ENCODE measurements at regions not wholly inside any gene's neighbourhood (a gene's known extent, or its start where the extent isn't known, plus 50 kb on each side); places are given as distances from the start of the nearest gene placed in this dataset.
"Not testable (repeated sequence)": the region's sequence is repeated elsewhere in the genome, so short reads cannot be mapped to it uniquely, and the experiment has no call there.

GRCh38 chr14:19052977-19053376 lies 85.7 kb downstream of the POTEM start:
- H3K4me1 ChIP-seq; H3K27ac ChIP-seq; DNase-seq; H3K4me3 ChIP-seq; H3K9me3 ChIP-seq; H3K27me3 ChIP-seq; intact Hi-C loops (cut with DNase I); H3K36me3 ChIP-seq: not testable (repeated sequence)
- no CpG with 5 or more reads among the region's 15 CpGs for WGBS, 2 donors

GRCh38 chr14:19053426-19054050 lies 86.3 kb downstream of the POTEM start:
- H3K27ac ChIP-seq; H3K36me3 ChIP-seq; H3K9me3 ChIP-seq; H3K4me1 ChIP-seq; H3K27me3 ChIP-seq; intact Hi-C loops (cut with DNase I); H3K4me3 ChIP-seq; DNase-seq: not testable (repeated sequence)
- WGBS, 2 donors, result no CpG with 5 or more reads among the region's 27 CpGs

GRCh38 chr14:19054108-19054721 lies 87.0 kb downstream of the POTEM start:
- DNase-seq; H3K36me3 ChIP-seq; H3K27me3 ChIP-seq; H3K4me3 ChIP-seq; H3K27ac ChIP-seq; H3K9me3 ChIP-seq; intact Hi-C loops (cut with DNase I); H3K4me1 ChIP-seq: not testable (repeated sequence)
- 80 to 90% methylated on average over 15 to 16 of the region's 27 CpGs for WGBS, 2 donors

- DNase-seq; intact Hi-C loops (cut with DNase I); H3K36me3 ChIP-seq; H3K4me3 ChIP-seq; H3K27ac ChIP-seq; H3K9me3 ChIP-seq; H3K4me1 ChIP-seq; H3K27me3 ChIP-seq: not testable (repeated sequence)
- WGBS, 2 donors, result no CpG with 5 or more reads among the region's 20 CpGs
These were observed 87.7 kb downstream of the POTEM start for GRCh38 chr14:19054934-19055333.

- peak; percentile 14 for DNase-seq
- WGBS, 2 donors, result 26 to 33% methylated on average over 2 of the region's 2 CpGs
- intact Hi-C loops (cut with DNase I), result not testable (repeated sequence)
These were observed 91.8 kb downstream of the POTEM start for GRCh38 chr14:19059066-19059465.

GRCh38 chr14:19061689-19062450 lies 94.6 kb downstream of the POTEM start:
- H3K36me3 ChIP-seq; H3K27ac ChIP-seq; H3K4me3 ChIP-seq; H3K27me3 ChIP-seq; H3K4me1 ChIP-seq; H3K9me3 ChIP-seq; intact Hi-C loops (cut with DNase I); DNase-seq: not testable (repeated sequence)
- WGBS, 2 donors, result no CpG with 5 or more reads among the region's 34 CpGs

More at GRCh38 chr14:19059066-19059465, 91.8 kb downstream of the POTEM start:
- not testable (repeated sequence) for H3K36me3 ChIP-seq, H3K4me3 ChIP-seq, H3K27me3 ChIP-seq, H3K4me1 ChIP-seq, H3K9me3 ChIP-seq, H3K27ac ChIP-seq

- H3K36me3 ChIP-seq; H3K27me3 ChIP-seq; H3K4me3 ChIP-seq; intact Hi-C loops (cut with DNase I); H3K27ac ChIP-seq; DNase-seq; H3K9me3 ChIP-seq; H3K4me1 ChIP-seq: not testable (repeated sequence)
- 100% methylated on average over 1 of the region's 3 CpGs; no CpG with 5 or more reads in 1 of the 2 donors for WGBS, 2 donors
These were observed 101.7 kb downstream of the POTEM start for GRCh38 chr14:19068957-19069356.

GRCh38 chr14:19072518-19072917 lies 105.3 kb downstream of the POTEM start:
- intact Hi-C loops (cut with DNase I); H3K4me3 ChIP-seq; H3K9me3 ChIP-seq; H3K36me3 ChIP-seq; DNase-seq; H3K27me3 ChIP-seq; H3K4me1 ChIP-seq; H3K27ac ChIP-seq: not testable (repeated sequence)
- no CpG with 5 or more reads among the region's 2 CpGs for WGBS, 2 donors

- intact Hi-C loops (cut with DNase I); H3K27ac ChIP-seq; H3K27me3 ChIP-seq; H3K4me3 ChIP-seq; DNase-seq; H3K4me1 ChIP-seq; H3K9me3 ChIP-seq; H3K36me3 ChIP-seq: not testable (repeated sequence)
- 53% methylated on average over 2 of the region's 2 CpGs; no CpG with 5 or more reads in 1 of the 2 donors for WGBS, 2 donors
These were observed 121.4 kb downstream of the POTEM start for GRCh38 chr14:19088632-19089031.

- not testable (repeated sequence) for H3K4me1 ChIP-seq
These were observed 126.0 kb downstream of the POTEM start for GRCh38 chr14:19093227-19093626.

GRCh38 chr14:19094731-19095130 lies 127.5 kb downstream of the POTEM start:
- H3K27me3 ChIP-seq, result peaks cover 0 to 16% (median 3%) of the 10 kb centered on the region in 3 donors
- H3K4me3 ChIP-seq; H3K36me3 ChIP-seq; DNase-seq; H3K4me1 ChIP-seq; H3K27ac ChIP-seq; intact Hi-C loops (cut with DNase I); H3K9me3 ChIP-seq: not testable (repeated sequence)
- 40 to 41% methylated on average over 1 of the region's 2 CpGs for WGBS, 2 donors

More at GRCh38 chr14:19093227-19093626, 126.0 kb downstream of the POTEM start:
- H3K27ac ChIP-seq; H3K36me3 ChIP-seq; H3K4me3 ChIP-seq; intact Hi-C loops (cut with DNase I); DNase-seq; H3K9me3 ChIP-seq: not testable (repeated sequence)
- H3K27me3 ChIP-seq, result peaks cover 0 to 12% (median 3%) of the 10 kb centered on the region in 3 donors
- no CpG with 5 or more reads among the region's 5 CpGs for WGBS, 2 donors

- H3K27ac ChIP-seq; H3K36me3 ChIP-seq; DNase-seq; H3K4me1 ChIP-seq; H3K4me3 ChIP-seq; H3K9me3 ChIP-seq; intact Hi-C loops (cut with DNase I): not testable (repeated sequence)
- no CpG with 5 or more reads among the region's 1 CpG for WGBS, 2 donors
- H3K27me3 ChIP-seq, result peaks cover 0 to 16% (median 3%) of the 10 kb centered on the region in 3 donors
These were observed 127.9 kb downstream of the POTEM start for GRCh38 chr14:19095167-19095566.

- H3K27ac ChIP-seq; H3K9me3 ChIP-seq; H3K36me3 ChIP-seq; H3K4me3 ChIP-seq; H3K4me1 ChIP-seq; DNase-seq; intact Hi-C loops (cut with DNase I): not testable (repeated sequence)
- WGBS, 2 donors, result 54 to 57% methylated on average over 1 of the region's 1 CpG
- peaks cover 0 to 16% (median 3%) of the 10 kb centered on the region in 3 donors for H3K27me3 ChIP-seq
These were observed 129.2 kb downstream of the POTEM start for GRCh38 chr14:19096467-19096866.

Data from sigmoid colon (tissue), 6 donors.